ENCODE measurements at regions not wholly inside any gene's neighbourhood (a gene's known extent, or its start where the extent isn't known, plus 50 kb on each side); places are given as distances from the start of the nearest gene placed in this dataset.

- TF ChIP-seq, protein P1, sequence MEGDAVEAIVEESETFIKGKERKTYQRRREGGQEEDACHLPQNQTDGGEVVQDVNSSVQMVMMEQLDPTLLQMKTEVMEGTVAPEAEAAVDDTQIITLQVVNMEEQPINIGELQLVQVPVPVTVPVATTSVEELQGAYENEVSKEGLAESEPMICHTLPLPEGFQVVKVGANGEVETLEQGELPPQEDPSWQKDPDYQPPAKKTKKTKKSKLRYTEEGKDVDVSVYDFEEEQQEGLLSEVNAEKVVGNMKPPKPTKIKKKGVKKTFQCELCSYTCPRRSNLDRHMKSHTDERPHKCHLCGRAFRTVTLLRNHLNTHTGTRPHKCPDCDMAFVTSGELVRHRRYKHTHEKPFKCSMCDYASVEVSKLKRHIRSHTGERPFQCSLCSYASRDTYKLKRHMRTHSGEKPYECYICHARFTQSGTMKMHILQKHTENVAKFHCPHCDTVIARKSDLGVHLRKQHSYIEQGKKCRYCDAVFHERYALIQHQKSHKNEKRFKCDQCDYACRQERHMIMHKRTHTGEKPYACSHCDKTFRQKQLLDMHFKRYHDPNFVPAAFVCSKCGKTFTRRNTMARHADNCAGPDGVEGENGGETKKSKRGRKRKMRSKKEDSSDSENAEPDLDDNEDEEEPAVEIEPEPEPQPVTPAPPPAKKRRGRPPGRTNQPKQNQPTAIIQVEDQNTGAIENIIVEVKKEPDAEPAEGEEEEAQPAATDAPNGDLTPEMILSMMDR (IDR thresholded peaks at IDR 0.05) = no peak
- TF ChIP-seq EZH2 (IDR thresholded peaks at IDR 0.05; ENCODE audit: borderline replicate concordance, insufficient read depth, low read depth, low read length, poor library complexity, severe bottlenecking) = no peak
These were observed 347.2 kb downstream of the RFC3 start for GRCh38 chr13:34165158-34165557.
